ENCODE measurements at regions not wholly inside any gene's neighbourhood (a gene's known extent, or its start where the extent isn't known, plus 50 kb on each side); places are given as distances from the start of the nearest gene placed in this dataset.
A peak's percentile ranks its signal among the peaks of the same experiment; 100 is the strongest.
"Not testable (repeated sequence)": the region's sequence is repeated elsewhere in the genome, so short reads cannot be mapped to it uniquely, and the experiment has no call there.

GRCh38 chr3:177714945-177715344, 517.7 kb upstream of the TBL1XR1 start:
- ATAC-seq (no peak), DNase-seq (no peak)
- Histone ChIP-seq H3K9me3 (no peaks in the 10 kb centered on the region), H3K36me3 (no peaks in the 10 kb centered on the region), H3K27me3 (no peaks in the 10 kb centered on the region), H3K4me3 (no peak overlapping the region), H3K4me1 (peaks cover 0 to 10% of the 10 kb centered on the region in 2 donors), H3K27ac (no peak overlapping the region)
- TF ChIP-seq CTCF (IDR thresholded peaks at IDR 0.05) = no peak
- intact Hi-C loops (cut with DNase I) = no loop called here

GRCh38 chr3:177715980-177716379, 518.7 kb upstream of the TBL1XR1 start:
- TF ChIP-seq CTCF (IDR thresholded peaks at IDR 0.05) = no peak
- intact Hi-C loops (cut with DNase I) = no loop called here
- H3K4me3 ChIP-seq = no peak overlapping the region
- H3K9me3 ChIP-seq = no peaks in the 10 kb centered on the region
- DNase-seq (no peak), ATAC-seq (no peak)
- peaks cover 0 to 10% of the 10 kb centered on the region in 2 donors for H3K4me1 ChIP-seq
- H3K27ac ChIP-seq = no peak overlapping the region
- no peaks in the 10 kb centered on the region for H3K36me3 ChIP-seq
- no peaks in the 10 kb centered on the region for H3K27me3 ChIP-seq

GRCh38 chr3:177720927-177721326, 523.6 kb upstream of the TBL1XR1 start:
- H3K27ac ChIP-seq; intact Hi-C loops (cut with DNase I); H3K36me3 ChIP-seq; H3K4me3 ChIP-seq; H3K9me3 ChIP-seq; H3K27me3 ChIP-seq; ATAC-seq; DNase-seq: not testable (repeated sequence)
- peaks cover 16 to 42% of the 10 kb centered on the region in 2 donors for H3K4me1 ChIP-seq

- H3K9me3 ChIP-seq = no peaks in the 10 kb centered on the region
- H3K27me3 ChIP-seq = no peaks in the 10 kb centered on the region
- no peaks in the 10 kb centered on the region for H3K36me3 ChIP-seq
- no peak overlapping the region for H3K27ac ChIP-seq
- no peak for DNase-seq
- intact Hi-C loops (cut with DNase I) = no loop called here
- no peak overlapping the region for H3K4me3 ChIP-seq
- peaks cover 16 to 54% of the 10 kb centered on the region in 2 donors for H3K4me1 ChIP-seq
- TF ChIP-seq CTCF (IDR thresholded peaks at IDR 0.05) = no peak
- peak; percentile 57 for ATAC-seq
Measured at GRCh38 chr3:177721864-177722785, 524.8 kb upstream of the TBL1XR1 start.

GRCh38 chr3:177724020-177724638, 526.8 kb upstream of the TBL1XR1 start:
- no peaks in the 10 kb centered on the region for H3K9me3 ChIP-seq
- no peak for TF ChIP-seq CTCF (IDR thresholded peaks at IDR 0.05)
- intact Hi-C loops (cut with DNase I) = no loop called here
- no peaks in the 10 kb centered on the region for H3K27me3 ChIP-seq
- H3K27ac ChIP-seq = peak overlapping the region; percentile 33 to 68
- DNase-seq = peak in 3 of 4 donors; percentile 63 to 91 (median 88)
- peak; percentile 84 for ATAC-seq
- no peaks in the 10 kb centered on the region for H3K36me3 ChIP-seq
- H3K4me1 ChIP-seq = peaks cover 16 to 55% of the 10 kb centered on the region in 2 donors
- no peak overlapping the region for H3K4me3 ChIP-seq
